IPS DF 19.7 (cell line): ENCODE measurements at regions not wholly inside any gene's neighbourhood (a gene's known extent, or its start where the extent isn't known, plus 50 kb on each side); places are given as distances from the start of the nearest gene placed in this dataset.

Source experiments
- DNase-seq: peaks from one replicate; pipeline ENCODE4 v3.0.0-alpha.2; 2013; ENCODE audit warnings: low read depth, low spot score

- no peak for DNase-seq
These were observed 903.2 kb downstream of the ADGRL2 start for GRCh38 chr1:82703951-82704350.

GRCh38 chr1:82700476-82700875, 899.7 kb downstream of the ADGRL2 start:
- DNase-seq = no peak

- DNase-seq = no peak
These were observed 897.2 kb downstream of the ADGRL2 start for GRCh38 chr1:82697965-82698364.

GRCh38 chr1:82695443-82695842, 894.7 kb downstream of the ADGRL2 start:
- DNase-seq = no peak

- no peak for DNase-seq
These were observed 889.7 kb downstream of the ADGRL2 start for GRCh38 chr1:82690411-82690810.

DNA sequence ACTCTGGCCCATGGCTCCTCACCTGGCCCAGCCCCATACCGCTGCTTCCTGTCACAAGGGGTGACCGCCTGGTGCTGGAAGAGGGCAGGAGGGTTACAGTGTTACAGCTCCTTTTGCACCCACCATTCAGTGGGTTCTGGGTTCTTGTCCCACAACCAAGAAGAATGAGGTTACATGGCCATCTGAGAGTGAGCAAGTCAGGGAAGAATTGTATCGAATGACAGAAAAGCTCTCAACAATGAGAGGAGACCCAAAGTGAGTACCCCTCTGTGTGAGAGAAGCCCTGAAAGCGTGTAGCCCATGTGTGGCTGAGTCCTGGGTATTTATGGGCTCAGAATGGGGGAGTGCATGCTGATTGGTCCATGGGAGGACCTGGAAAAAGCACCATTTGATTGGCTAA, 888.5 kb downstream of the ADGRL2 start:
- DNase-seq = no peak

- DNase-seq = no peak
These were observed 886.0 kb downstream of the ADGRL2 start for GRCh38 chr1:82686774-82687173.

GRCh38 chr1:82646888-82647287, 846.2 kb downstream of the ADGRL2 start:
- no peak for DNase-seq

GRCh38 chr1:82646336-82646735, 845.6 kb downstream of the ADGRL2 start:
- DNase-seq = no peak

DNA sequence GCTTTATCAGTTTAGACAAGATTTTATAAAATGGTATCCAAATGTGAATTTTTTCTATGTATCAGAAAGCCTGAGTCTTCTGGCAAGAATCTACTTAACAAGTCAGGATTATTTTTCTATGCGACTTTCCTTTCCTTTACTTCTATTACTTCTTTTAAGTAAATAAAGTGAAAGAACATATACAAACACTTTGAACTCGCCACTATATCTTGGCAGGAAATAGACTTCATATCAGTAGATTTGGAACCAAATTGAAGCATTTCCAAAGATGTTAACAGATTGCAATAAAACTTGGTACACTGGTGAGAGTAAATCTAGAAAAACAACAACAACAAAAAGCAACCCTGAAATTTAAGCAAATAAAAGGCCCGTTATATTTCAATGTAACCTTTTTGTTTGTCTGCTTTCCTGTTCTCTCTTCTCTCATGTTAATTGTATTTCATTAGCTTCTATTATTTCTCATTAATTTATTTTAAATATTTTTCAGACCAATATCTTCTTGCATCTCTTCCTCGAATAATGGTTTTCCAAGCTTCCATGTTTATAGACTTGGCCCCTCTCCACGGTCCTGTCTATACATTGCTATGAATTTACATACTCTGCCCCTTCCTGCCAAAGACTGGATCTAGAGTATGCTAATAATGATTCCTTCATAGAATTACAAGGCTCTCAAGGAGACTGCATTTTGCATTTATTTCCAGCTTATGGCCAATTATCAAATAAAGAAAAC, 843.6 kb downstream of the ADGRL2 start:
- DNase-seq = no peak

DNA sequence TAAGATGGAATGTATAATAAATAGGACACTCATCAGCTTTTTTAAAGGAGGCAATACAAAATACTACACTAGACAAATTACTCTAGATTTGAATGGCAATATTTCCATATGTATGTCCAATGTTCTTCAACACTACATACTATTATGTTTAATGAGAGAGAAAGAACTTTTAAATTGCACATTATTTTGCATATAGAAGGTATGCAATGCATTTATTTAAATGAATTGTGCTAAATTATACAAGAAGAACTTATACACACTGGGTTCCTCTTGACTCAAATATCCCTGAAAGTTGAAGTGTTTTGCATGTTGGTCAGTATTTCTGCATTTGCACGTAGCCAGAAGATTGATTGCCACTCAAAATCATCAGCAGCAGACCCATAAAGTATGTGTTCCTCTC, 839.6 kb downstream of the ADGRL2 start:
- DNase-seq = no peak

DNA sequence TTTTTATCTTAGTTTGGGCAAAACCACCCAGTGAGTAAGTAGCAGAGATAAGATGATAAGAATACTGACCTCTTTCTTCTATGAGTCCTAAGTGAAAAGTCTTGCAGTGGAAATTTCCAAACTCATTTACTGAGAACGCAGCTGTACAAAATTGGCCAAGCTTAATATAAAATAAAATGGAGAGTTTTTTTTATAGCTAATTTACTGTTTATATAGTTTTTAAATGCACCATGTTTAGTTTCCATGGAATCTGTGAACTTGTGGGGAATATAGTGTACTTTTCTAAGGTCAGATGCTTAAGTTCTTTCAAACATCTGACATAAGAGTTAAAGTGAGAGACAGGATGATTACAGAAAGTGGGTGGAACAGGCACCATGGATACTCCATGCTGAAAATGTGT, 833.5 kb downstream of the ADGRL2 start:
- no peak for DNase-seq

GRCh38 chr1:82632155-82632554, 831.4 kb downstream of the ADGRL2 start:
- DNase-seq = no peak

DNA sequence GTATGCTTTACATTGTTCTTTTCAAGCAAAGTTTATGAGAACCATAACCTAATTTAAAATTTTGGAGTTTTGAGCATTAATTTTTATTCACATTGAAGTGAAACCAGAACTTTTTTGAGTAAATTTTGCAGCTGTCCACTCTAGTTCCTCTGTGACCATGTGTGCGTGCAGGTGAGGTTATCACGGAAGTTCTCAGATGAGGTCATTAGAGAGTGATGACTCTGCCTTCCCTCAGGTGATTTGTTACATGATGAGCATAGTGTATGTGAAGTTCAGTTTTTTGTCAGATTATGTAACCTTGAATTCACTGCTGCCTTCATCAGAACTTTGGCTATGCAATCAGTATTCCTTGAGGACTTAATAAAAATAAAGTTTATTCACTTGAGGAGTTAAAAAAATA, 828.2 kb downstream of the ADGRL2 start:
- DNase-seq = no peak

DNA sequence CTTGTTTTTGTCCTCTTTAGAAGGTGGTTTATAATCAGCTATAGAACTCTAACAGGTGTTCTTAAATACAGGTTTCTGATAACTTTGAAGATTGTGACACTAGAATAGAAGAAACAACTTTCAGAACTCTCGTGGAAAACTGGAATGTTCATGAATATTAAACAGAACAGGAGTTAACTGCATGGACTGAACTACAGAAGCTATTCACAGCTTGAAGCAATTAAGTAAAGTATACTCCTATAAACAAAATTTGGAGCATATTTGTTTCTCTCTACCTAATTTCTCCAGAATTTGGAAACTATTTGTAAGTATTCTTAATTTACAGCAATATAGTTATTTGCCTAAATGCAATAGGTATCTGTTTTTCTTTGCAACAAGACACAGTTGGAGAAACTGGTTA, 824.8 kb downstream of the ADGRL2 start:
- no peak for DNase-seq

DNA sequence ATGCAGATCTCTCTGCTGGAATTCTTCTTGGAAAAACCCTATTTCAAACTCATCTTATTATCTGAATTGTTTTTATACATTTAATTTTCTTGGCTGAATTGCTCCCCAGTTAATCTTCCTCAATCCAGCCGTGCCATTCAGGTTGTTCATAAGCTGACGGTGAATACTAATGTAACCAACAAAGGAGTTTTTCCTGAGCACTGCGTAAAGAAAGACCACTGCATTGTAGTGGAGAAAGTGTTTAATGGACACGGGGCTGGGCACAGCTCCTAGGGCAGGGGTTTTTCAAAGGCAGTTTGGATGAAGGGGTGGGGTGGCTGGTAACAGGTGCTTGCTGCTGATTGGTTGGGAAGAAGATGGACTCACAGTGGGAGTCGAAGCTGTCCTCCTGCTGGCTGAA, 820.3 kb downstream of the ADGRL2 start:
- DNase-seq = no peak

DNA sequence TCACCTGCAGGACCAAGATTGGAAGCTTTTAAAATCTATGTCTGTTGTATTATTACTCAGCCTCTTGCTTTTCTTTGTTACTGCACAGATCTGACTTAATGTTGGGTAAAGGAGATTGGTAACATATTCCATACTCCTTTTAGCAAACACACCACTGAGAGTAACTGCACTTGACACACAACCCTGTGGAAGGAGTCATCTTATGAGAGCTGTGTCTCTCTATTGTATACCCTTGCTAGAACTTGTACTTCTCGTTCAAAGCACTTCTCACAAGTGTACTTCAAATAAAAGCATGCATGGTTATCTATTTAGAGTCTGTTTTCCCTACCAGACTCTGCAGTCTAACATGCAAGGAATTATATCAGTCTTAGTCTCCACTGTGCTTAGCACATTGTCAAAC, 813.4 kb downstream of the ADGRL2 start:
- no peak for DNase-seq

- DNase-seq = no peak
These were observed 812.3 kb downstream of the ADGRL2 start for GRCh38 chr1:82612986-82613385.

DNA sequence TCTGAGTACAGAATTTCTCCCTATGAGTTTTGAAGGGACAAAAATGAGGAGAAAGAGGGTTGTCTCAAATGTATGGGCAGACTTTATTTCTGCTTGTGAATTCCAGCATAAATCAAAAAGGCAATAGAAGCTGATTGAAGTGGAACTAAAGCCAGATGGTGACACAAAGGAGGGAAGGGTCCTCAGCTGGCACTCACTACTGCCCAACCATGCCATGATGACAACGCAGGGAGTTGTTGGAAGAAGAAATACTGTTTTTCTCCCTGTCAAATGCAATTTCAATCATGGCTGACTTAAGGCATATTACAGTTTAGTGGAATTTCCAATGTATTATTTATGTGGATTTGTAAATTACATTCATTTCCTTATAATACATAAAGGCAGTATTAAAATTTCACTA, 805.8 kb downstream of the ADGRL2 start:
- no peak for DNase-seq

GRCh38 chr1:82604524-82604923, 803.8 kb downstream of the ADGRL2 start:
- DNase-seq = no peak

DNA sequence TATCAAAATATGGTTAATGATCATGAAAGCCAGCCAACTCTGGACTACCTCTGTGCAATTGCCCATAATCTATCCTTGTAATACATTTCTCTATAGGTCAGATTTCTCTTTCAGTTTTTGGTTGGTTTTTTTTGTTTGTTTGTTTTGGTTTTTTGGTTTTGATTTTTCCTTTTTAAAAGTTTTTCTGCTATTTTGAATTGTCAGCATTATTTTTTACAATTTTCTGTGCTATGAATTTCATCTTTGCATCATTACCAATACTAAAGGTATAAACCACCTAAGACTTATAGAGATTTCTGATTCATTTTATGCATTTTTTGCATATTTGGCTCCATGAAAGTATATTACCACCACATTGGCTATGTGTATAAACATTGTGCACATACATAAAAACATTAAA, 799.6 kb downstream of the ADGRL2 start:
- DNase-seq = no peak

GRCh38 chr1:82598812-82599211, 798.1 kb downstream of the ADGRL2 start:
- DNase-seq = no peak

GRCh38 chr1:82598337-82598736, 797.6 kb downstream of the ADGRL2 start:
- DNase-seq = no peak

GRCh38 chr1:82597649-82598048, 796.9 kb downstream of the ADGRL2 start:
- DNase-seq = no peak
